ENCODE measurements at regions not wholly inside any gene's neighbourhood (a gene's known extent, or its start where the extent isn't known, plus 50 kb on each side); places are given as distances from the start of the nearest gene placed in this dataset.

GRCh38 chr2:200021449-200022114 is 66.2 kb downstream of the MAIP1 start:
- TF ChIP-seq, protein P1, sequence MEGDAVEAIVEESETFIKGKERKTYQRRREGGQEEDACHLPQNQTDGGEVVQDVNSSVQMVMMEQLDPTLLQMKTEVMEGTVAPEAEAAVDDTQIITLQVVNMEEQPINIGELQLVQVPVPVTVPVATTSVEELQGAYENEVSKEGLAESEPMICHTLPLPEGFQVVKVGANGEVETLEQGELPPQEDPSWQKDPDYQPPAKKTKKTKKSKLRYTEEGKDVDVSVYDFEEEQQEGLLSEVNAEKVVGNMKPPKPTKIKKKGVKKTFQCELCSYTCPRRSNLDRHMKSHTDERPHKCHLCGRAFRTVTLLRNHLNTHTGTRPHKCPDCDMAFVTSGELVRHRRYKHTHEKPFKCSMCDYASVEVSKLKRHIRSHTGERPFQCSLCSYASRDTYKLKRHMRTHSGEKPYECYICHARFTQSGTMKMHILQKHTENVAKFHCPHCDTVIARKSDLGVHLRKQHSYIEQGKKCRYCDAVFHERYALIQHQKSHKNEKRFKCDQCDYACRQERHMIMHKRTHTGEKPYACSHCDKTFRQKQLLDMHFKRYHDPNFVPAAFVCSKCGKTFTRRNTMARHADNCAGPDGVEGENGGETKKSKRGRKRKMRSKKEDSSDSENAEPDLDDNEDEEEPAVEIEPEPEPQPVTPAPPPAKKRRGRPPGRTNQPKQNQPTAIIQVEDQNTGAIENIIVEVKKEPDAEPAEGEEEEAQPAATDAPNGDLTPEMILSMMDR (IDR thresholded peaks at IDR 0.05), result no peak
- no peak for TF ChIP-seq POLR2A (IDR thresholded peaks at IDR 0.05)

Data from uterus (tissue), 2 donors.